ENCODE measurements at regions not wholly inside any gene's neighbourhood (a gene's known extent, or its start where the extent isn't known, plus 50 kb on each side); places are given as distances from the start of the nearest gene placed in this dataset.

- no peak overlapping the region for H3K4me3 ChIP-seq
- H3K9me3 ChIP-seq, result no peaks in the 10 kb centered on the region
- intact Hi-C loops (cut with DNase I), result no loop called here
- WGBS, 2 donors, result 85 to 92% methylated on average over 2 of the region's 2 CpGs
- ATAC-seq, result no peak
- no peak for DNase-seq
- no peak overlapping the region for H3K27ac ChIP-seq
- peaks cover 0 to 22% (median 15%) of the 10 kb centered on the region in 7 donors for H3K27me3 ChIP-seq
- no peaks in the 10 kb centered on the region for H3K4me1 ChIP-seq
- H3K36me3 ChIP-seq, result no peaks in the 10 kb centered on the region
- TF ChIP-seq CTCF (IDR thresholded peaks at IDR 0.05), result no peak
Measured at GRCh38 chr11:20259506-20259905, 99.2 kb upstream of the DBX1 start.

- Histone ChIP-seq H3K4me1 (no peaks in the 10 kb centered on the region), H3K9me3 (no peaks in the 10 kb centered on the region), H3K4me3 (no peak overlapping the region), H3K27ac (no peak overlapping the region), H3K27me3 (peaks cover 0 to 28% (median 15%) of the 10 kb centered on the region in 7 donors), H3K36me3 (no peaks in the 10 kb centered on the region)
- ATAC-seq, result no peak
- DNase-seq, result no peak
- intact Hi-C loops (cut with DNase I), result no loop called here
- 49 to 60% methylated on average over 6 of the region's 6 CpGs for WGBS, 2 donors
- TF ChIP-seq CTCF (IDR thresholded peaks at IDR 0.05), result no peak
Measured at GRCh38 chr11:20258376-20258895, 98.2 kb upstream of the DBX1 start.

- DNase-seq, result no peak
- intact Hi-C loops (cut with DNase I), result no loop called here
- no peak for ATAC-seq
Measured at GRCh38 chr11:20256925-20257324, 96.7 kb upstream of the DBX1 start.

GRCh38 chr11:20253796-20254195 is 93.5 kb upstream of the DBX1 start:
- TF ChIP-seq CTCF (IDR thresholded peaks at IDR 0.05), result no peak
- DNase-seq (no peak), ATAC-seq (no peak)
- Histone ChIP-seq H3K4me1 (peaks cover 0 to 7% (median 0%) of the 10 kb centered on the region in 9 donors), H3K27me3 (peaks cover 0 to 25% (median 4%) of the 10 kb centered on the region in 7 donors), H3K36me3 (no peaks in the 10 kb centered on the region), H3K27ac (no peak overlapping the region), H3K4me3 (no peak overlapping the region), H3K9me3 (no peaks in the 10 kb centered on the region)
- intact Hi-C loops (cut with DNase I), result no loop called here
- WGBS, 2 donors, result 77 to 87% methylated on average over 5 of the region's 5 CpGs

More at GRCh38 chr11:20256925-20257324, 96.7 kb upstream of the DBX1 start:
- TF ChIP-seq CTCF (IDR thresholded peaks at IDR 0.05), result no peak
- WGBS, 2 donors, result 81 to 88% methylated on average over 1 of the region's 1 CpG
- H3K27me3 ChIP-seq, result peaks cover 0 to 34% (median 15%) of the 10 kb centered on the region in 7 donors
- H3K27ac ChIP-seq, result no peak overlapping the region
- H3K9me3 ChIP-seq, result no peaks in the 10 kb centered on the region
- H3K4me1 ChIP-seq, result no peaks in the 10 kb centered on the region
- H3K36me3 ChIP-seq, result no peaks in the 10 kb centered on the region
- no peak overlapping the region for H3K4me3 ChIP-seq
